ENCODE measurements at regions not wholly inside any gene's neighbourhood (a gene's known extent, or its start where the extent isn't known, plus 50 kb on each side); places are given as distances from the start of the nearest gene placed in this dataset.

DNA sequence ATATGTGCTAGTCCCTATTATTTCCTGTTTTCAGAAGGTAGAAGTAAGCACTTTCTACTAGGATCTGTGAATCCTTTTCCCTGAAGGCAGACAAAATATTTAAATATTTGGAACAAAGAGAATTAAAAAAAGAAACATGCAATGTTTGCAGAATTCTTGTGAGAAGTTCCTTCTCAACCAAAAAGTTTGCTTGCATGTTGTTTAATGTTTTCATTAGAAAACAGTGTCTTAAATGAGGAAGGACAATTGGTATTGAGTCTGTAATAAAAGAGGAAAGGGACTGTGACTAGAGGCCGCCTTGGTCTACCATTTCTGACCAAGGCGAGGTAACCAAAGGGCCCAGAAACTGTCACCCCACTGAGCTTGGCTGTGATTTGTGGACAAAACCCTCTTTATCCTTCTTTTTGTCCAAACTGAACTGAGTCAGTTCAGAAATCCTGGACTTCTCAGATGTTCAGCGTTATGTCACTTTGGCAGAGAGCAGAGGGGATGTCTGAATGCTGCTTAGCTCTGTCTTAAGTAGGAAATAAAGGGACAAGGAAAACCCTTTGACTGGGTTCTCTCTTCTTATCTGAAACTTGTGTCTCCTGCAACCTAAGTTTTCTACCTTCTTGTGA, 129.8 kb upstream of the CPM start:
- peak overlapping the region; percentile 10 for H2AFZ ChIP-seq (ENCODE audit: insufficient read depth, low read depth, low read length, poor library complexity, severe bottlenecking)
- H3K79me2 ChIP-seq (ENCODE audit: control insufficient read depth, insufficient read depth, low read length), result no peaks in the 10 kb centered on the region
- H3K9me3 Mint-ChIP-seq (ENCODE audit: insufficient read depth), result no peaks in the 10 kb centered on the region
- no peak for TF ChIP-seq EZH2 (IDR thresholded peaks at IDR 0.05; ENCODE audit: borderline replicate concordance, insufficient read depth, low read depth, low read length, poor library complexity, severe bottlenecking)
- TF ChIP-seq, protein P1, sequence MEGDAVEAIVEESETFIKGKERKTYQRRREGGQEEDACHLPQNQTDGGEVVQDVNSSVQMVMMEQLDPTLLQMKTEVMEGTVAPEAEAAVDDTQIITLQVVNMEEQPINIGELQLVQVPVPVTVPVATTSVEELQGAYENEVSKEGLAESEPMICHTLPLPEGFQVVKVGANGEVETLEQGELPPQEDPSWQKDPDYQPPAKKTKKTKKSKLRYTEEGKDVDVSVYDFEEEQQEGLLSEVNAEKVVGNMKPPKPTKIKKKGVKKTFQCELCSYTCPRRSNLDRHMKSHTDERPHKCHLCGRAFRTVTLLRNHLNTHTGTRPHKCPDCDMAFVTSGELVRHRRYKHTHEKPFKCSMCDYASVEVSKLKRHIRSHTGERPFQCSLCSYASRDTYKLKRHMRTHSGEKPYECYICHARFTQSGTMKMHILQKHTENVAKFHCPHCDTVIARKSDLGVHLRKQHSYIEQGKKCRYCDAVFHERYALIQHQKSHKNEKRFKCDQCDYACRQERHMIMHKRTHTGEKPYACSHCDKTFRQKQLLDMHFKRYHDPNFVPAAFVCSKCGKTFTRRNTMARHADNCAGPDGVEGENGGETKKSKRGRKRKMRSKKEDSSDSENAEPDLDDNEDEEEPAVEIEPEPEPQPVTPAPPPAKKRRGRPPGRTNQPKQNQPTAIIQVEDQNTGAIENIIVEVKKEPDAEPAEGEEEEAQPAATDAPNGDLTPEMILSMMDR (IDR thresholded peaks at IDR 0.05), result no peak
- no peaks in the 10 kb centered on the region for H3K4me1 Mint-ChIP-seq
- H3K4me3 Mint-ChIP-seq, result no peak overlapping the region
- H3K4me2 ChIP-seq (replicated peaks; ENCODE audit: low read depth, low read length, poor library complexity, severe bottlenecking), result no peak overlapping the region
- no peaks in the 10 kb centered on the region for H3K36me3 ChIP-seq (replicated peaks in 1 of 2; ENCODE audit: control extremely low read depth in 1 of 2, control insufficient read depth in 1 of 2, extremely low read depth in 1 of 2, insufficient read depth in 2 of 2, low read length in 1 of 2)
- no peak overlapping the region for H3K9ac ChIP-seq (ENCODE audit: low read length)
- WGBS (ENCODE audit: insufficient coverage), result 100% methylated on average over 2 of the region's 3 CpGs
- CTCF ChIA-PET, result no interaction called here
- POLR2A ChIA-PET, result no interaction called here
- no peak for ATAC-seq (ENCODE audit: low read depth)
- H3K4me3 ChIP-seq (ENCODE audit: control extremely low read depth in 1 of 5, extremely low read depth in 1 of 5, insufficient read depth in 1 of 5, low read depth in 2 of 5, low read length in 4 of 5), result no peak overlapping the region
- no peaks in the 10 kb centered on the region for H3K9me3 ChIP-seq (ENCODE audit: control extremely low read depth in 1 of 3, control insufficient read depth in 2 of 3, insufficient read depth in 1 of 3, low read length in 2 of 3)
- H3K27me3 Mint-ChIP-seq, result no peaks in the 10 kb centered on the region
- H3K27me3 ChIP-seq (replicated peaks in 1 of 4; ENCODE audit: control extremely low read depth in 1 of 4, control insufficient read depth in 3 of 4, insufficient read depth in 4 of 4, low read length in 3 of 4), result no peaks in the 10 kb centered on the region
- intact Hi-C loops (cut with micrococcal nuclease), result no loop called here
- no peaks in the 10 kb centered on the region for H4K20me1 ChIP-seq (ENCODE audit: control insufficient read depth, insufficient read depth, low read length, poor library complexity, severe bottlenecking)
- no peak overlapping the region for H3K27ac ChIP-seq (ENCODE audit: low read length in 2 of 2)
- DNase-seq, result no peak
- H3K4me1 ChIP-seq (ENCODE audit: control insufficient read depth in 2 of 2, insufficient read depth in 2 of 2, low read length in 2 of 2), result no peaks in the 10 kb centered on the region
- H3K27ac Mint-ChIP-seq, result no peak overlapping the region

DNA sequence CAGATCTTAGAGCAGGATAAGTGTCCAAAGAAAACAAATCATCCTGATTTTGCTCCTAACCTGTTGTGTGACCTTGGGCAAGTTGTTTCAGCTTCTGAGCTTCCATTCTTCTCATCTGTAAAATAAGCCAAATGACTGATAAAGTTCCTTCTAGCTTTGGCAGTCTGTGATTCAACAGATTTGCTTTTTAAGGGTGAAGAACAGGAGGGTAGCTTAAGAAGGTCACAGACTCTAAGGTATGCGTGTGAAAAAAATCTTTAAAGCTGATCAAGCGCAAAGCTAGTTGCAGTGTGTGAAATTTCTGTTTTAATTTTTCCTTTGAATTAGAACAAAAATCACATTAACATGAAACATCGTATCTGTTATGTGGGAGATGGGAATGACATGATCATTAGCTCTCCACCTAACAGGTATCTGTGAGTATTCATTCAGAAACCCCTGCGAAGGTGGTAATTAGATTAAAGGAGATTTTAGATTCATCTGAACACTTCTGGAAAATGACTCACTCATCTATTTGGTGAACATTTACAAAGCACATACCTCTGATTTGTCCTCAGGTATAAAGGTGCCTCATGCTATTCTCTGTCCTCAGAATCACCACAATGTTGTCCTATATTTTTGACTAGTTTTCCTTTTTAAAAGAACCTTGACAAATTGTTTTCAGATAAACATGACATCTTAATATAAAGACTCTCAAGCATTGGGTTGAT, 131.9 kb upstream of the CPM start:
- no peak overlapping the region for H3K4me3 ChIP-seq (ENCODE audit: control extremely low read depth in 1 of 5, extremely low read depth in 1 of 5, insufficient read depth in 1 of 5, low read depth in 2 of 5, low read length in 4 of 5)
- CTCF ChIA-PET, result interaction anchor here (0.7 to 1.6 kb wide), 5 partner anchors 9 to 199 kb away, joined by 3 to 5 read pairs (median 3); no protein-coding TSS in a partner anchor
- POLR2A ChIA-PET, result no interaction called here
- H3K27me3 ChIP-seq (replicated peaks in 1 of 4; ENCODE audit: control extremely low read depth in 1 of 4, control insufficient read depth in 3 of 4, insufficient read depth in 4 of 4, low read length in 3 of 4), result no peaks in the 10 kb centered on the region
- no peak for TF ChIP-seq EZH2 (IDR thresholded peaks at IDR 0.05; ENCODE audit: borderline replicate concordance, insufficient read depth, low read depth, low read length, poor library complexity, severe bottlenecking)
- Mint-ChIP-seq H3K4me3 (no peak overlapping the region), H3K4me1 (no peaks in the 10 kb centered on the region), H3K27me3 (no peaks in the 10 kb centered on the region), H3K9me3 (ENCODE audit: insufficient read depth) (no peaks in the 10 kb centered on the region), H3K27ac (no peak overlapping the region)
- no peak overlapping the region for H3K9ac ChIP-seq (ENCODE audit: low read length)
- WGBS (ENCODE audit: insufficient coverage), result no CpG with 5 or more reads among the region's 4 CpGs
- ATAC-seq (ENCODE audit: low read depth) (no peak), DNase-seq (no peak)
- no peak overlapping the region for H3K27ac ChIP-seq (ENCODE audit: low read length in 2 of 2)
- H3K79me2 ChIP-seq (ENCODE audit: control insufficient read depth, insufficient read depth, low read length), result no peaks in the 10 kb centered on the region
- H3K36me3 ChIP-seq (replicated peaks in 1 of 2; ENCODE audit: control extremely low read depth in 1 of 2, control insufficient read depth in 1 of 2, extremely low read depth in 1 of 2, insufficient read depth in 2 of 2, low read length in 1 of 2), result no peaks in the 10 kb centered on the region
- intact Hi-C loops (cut with micrococcal nuclease), result no loop called here
- no peaks in the 10 kb centered on the region for H3K9me3 ChIP-seq (ENCODE audit: control extremely low read depth in 1 of 3, control insufficient read depth in 2 of 3, insufficient read depth in 1 of 3, low read length in 2 of 3)
- H3K4me2 ChIP-seq (replicated peaks; ENCODE audit: low read depth, low read length, poor library complexity, severe bottlenecking), result no peak overlapping the region
- no peaks in the 10 kb centered on the region for H4K20me1 ChIP-seq (ENCODE audit: control insufficient read depth, insufficient read depth, low read length, poor library complexity, severe bottlenecking)
- no peak overlapping the region for H2AFZ ChIP-seq (ENCODE audit: insufficient read depth, low read depth, low read length, poor library complexity, severe bottlenecking)
- H3K4me1 ChIP-seq (ENCODE audit: control insufficient read depth in 2 of 2, insufficient read depth in 2 of 2, low read length in 2 of 2), result no peaks in the 10 kb centered on the region
